HG03442 (cell line): ENCODE measurements at regions not wholly inside any gene's neighbourhood (a gene's known extent, or its start where the extent isn't known, plus 50 kb on each side); places are given as distances from the start of the nearest gene placed in this dataset.

Source experiments
- ATAC-seq: cut with Tn5 transposase; IDR thresholded peaks from one replicate; pipeline ENCODE4 v1.9.1; 2021; ENCODE audit warnings: mild to moderate bottlenecking, moderate library complexity; ENCODE audit not compliant: unreplicated experiment

GRCh38 chr9:31388660-31389059 is 995.8 kb upstream of the ACO1 start:
- ATAC-seq, result no peak

DNA sequence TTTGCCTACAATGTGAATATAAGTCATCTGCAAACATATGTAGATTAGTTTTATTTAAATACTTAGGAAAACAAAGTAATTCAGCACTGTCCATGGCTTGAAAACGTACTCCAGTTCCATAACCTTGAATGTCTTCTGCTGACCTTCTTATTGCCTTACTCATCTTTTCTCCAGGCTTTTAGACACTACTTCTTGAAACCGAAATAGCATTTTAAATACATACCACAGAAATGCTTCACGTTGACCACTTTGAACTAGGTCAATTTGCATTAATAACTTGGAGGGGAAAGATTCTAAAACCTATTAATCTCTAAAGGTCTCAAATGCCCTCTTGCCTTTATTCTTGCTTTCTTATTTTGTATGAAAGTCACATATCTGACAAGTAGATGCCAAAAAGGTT is 995.4 kb upstream of the ACO1 start:
- ATAC-seq, result no peak

DNA sequence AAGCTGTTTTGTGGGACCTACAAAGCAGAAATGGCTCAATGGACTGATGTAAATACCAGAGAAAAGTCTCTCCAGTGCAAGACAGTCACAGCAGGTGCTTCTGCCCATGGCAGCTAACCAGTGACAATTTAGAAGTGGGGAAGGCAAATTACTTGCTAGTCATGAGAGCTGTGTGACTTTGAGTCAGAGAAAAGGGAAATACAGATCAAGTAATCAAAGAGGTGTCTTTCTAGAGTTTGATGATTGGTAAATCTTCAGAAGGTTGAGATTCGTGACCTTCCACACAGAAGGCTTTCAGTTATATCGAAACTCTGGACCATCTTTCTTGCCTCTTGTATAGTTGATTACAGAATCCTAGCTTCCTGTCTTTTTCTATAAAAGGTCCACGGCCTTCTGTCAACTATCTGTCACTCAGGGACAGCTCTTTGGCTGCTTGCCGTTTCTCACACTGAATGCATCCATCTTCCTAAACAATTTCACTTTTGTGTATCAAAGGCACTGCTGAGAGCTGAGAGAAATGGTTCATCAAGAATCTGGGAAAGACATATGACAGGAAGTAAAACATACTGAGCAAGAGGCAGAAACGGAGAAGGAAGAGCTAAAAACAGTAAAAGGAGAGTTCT is 993.9 kb upstream of the ACO1 start:
- ATAC-seq, result peak; percentile 47

- ATAC-seq, result no peak
Measured at GRCh38 chr9:31393240-31393639, 991.2 kb upstream of the ACO1 start.

DNA sequence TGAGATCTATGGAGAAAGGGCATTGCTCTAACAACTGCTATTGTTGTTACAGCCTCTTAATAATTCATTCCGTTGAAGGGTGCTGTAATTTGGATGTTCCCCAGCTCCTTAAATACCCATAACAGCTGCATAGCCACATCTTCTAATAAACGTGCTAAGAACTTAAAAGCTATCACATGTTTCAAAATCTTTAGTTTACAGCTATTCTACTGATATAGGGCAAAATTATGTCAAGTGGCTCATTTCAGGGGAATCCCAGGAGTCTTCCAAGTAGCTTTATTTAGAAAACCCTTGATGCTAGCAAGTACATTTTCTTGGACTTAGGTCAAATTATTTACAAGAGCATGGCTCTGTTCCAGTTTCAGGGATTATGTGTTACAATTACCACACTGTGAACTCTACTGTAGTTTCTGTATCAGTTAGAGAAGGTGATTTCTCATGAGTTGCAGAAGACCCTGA is 990.4 kb upstream of the ACO1 start:
- no peak for ATAC-seq

DNA sequence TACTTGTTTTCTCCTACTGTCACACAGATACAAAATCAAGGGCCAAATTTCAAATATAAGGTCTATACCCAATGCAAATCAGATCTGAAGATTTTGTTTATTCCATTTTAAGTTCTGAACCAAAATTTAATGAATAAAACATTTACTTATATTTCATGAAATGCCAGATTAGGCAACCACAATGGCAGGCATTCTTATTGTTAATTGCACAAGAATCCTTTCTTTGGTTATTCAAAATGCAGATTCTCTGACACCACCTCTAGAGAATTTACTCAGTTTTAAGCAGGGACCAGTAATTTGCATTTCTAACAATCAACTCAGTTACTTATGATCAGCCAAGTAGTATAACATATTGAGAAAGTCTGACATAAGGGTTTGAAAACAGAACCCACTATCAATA is 972.4 kb upstream of the ACO1 start:
- no peak for ATAC-seq

DNA sequence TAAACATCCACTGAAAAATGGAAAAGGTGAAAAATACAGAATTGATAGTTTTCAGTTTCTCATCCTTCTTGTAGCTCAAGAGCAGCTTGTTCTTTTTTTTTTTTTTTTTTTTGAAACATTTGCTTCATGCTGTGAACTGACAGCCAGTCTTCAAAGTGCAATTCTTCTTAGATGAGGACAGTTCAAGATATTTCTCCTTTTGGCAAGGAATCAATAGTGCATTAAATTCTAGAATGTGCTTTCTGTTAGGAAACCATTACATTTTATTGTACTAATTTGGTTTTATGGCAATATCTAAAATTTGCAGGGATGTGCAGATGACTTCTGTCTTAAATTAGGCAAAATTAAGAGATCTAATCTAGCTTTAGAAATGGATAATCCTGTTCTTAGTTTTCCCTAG is 969.3 kb upstream of the ACO1 start:
- ATAC-seq, result no peak

GRCh38 chr9:31418419-31418818 is 966.0 kb upstream of the ACO1 start:
- no peak for ATAC-seq

- ATAC-seq, result peak; percentile 54
Measured at GRCh38 chr9:31443630-31444457, 940.6 kb upstream of the ACO1 start.

- no peak for ATAC-seq
Measured at GRCh38 chr9:31445357-31445756, 939.1 kb upstream of the ACO1 start.

DNA sequence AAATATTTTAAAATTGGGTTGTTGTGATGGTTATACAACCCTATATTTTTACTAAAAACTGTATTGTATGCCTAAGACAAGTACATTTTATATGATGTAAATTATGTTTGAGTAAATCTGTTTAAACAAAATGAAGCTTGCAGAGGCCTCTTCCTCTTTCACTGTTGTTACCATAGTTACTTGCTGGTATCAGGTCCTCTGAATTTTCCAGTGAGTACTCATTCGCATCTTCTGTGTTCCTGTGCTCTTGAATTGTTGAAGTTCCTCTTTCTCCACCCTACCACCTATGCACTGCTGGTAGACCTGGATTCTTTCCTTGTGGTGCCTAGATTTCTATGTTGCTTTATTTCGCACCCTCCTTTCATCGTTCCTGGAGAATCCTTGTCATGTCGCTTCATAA is 938.5 kb upstream of the ACO1 start:
- ATAC-seq, result peak; percentile 62

- no peak for ATAC-seq
Measured at GRCh38 chr9:31467075-31467474, 917.4 kb upstream of the ACO1 start.

- no peak for ATAC-seq
Measured at GRCh38 chr9:31470051-31470450, 914.4 kb upstream of the ACO1 start.

- no peak for ATAC-seq
Measured at GRCh38 chr9:31471010-31471409, 913.4 kb upstream of the ACO1 start.

- no peak for ATAC-seq
Measured at GRCh38 chr9:31486630-31487029, 897.8 kb upstream of the ACO1 start.

DNA sequence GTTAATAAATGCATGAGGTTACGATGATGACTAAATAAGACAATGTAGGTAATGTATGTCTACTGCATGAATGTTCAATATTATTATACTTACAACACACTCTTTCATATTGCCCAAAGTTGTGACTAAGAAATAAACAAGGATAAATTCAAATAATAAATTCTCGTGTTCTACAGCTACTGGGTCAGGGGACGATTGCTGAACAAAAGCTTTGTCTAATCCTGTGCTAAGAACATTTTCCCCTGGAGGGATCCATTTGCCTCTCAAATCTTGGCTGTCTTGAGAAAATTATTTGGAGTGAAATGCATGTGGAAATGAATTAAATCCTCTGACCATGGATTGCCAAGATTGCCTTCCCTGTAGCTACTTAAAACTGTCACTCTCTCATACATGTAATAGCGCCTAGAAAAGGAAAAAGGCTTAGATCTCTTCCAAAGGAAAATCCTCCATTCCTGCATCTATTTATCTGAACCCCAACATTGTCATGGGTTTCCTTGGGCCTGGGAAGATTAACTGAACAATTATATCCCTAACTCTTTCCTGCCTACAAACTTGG is 893.8 kb upstream of the ACO1 start:
- no peak for ATAC-seq

DNA sequence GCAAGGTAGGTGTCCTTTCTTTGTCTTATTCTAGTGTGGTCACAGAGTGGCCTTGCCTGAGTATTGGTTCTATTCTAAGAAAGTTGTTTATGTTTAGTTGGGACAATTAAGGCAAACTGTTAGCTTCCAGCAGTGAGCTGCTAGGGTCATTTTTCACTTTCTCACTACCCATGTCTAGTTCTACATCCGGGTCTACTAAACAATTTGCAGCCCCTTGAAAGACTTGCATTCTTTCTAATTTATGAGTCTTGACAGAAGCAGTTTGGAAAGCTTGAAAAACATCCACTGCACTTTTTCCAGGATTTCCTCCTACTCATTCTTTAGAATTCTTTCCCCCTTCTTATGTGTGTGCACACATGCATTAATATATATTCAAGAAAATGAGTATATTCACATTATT is 892.2 kb upstream of the ACO1 start:
- no peak for ATAC-seq

GRCh38 chr9:31500422-31500821 is 884.0 kb upstream of the ACO1 start:
- no peak for ATAC-seq

GRCh38 chr9:31519011-31519410 is 865.4 kb upstream of the ACO1 start:
- peak; percentile 91 for ATAC-seq

- ATAC-seq, result no peak
Measured at GRCh38 chr9:31519424-31519823, 865.0 kb upstream of the ACO1 start.

GRCh38 chr9:31519826-31520225 is 864.6 kb upstream of the ACO1 start:
- ATAC-seq, result no peak
